H9 (cell line): ENCODE measurements at regions not wholly inside any gene's neighbourhood (a gene's known extent, or its start where the extent isn't known, plus 50 kb on each side); places are given as distances from the start of the nearest gene placed in this dataset.

Source experiments
- DNase-seq: peaks from one replicate; pipeline ENCODE4 v3.0.0-alpha.2; 2017
- H2AFZ ChIP-seq: one replicate; pipeline ENCODE4 v1.6.1; 2013; ENCODE audit warnings: mild to moderate bottlenecking, low read length, control low read depth, moderate library complexity
- H2AK5ac ChIP-seq: 2 replicates; pipeline ENCODE4 v1.6.1; 2013; ENCODE audit warnings: low read length, control low read depth, mixed read lengths; ENCODE audit not compliant: insufficient read length
- H2BK120ac ChIP-seq: one replicate; pipeline ENCODE4 v1.6.1; 2013; ENCODE audit warnings: low read depth, mild to moderate bottlenecking, low read length, control low read depth, inconsistent platforms; ENCODE audit not compliant: poor library complexity, severe bottlenecking
- H2BK12ac ChIP-seq: 2 replicates; pipeline ENCODE4 v1.6.1; 2013; ENCODE audit warnings: low read length, control low read depth, mixed read lengths, low read depth; ENCODE audit not compliant: insufficient read length
- H2BK15ac ChIP-seq: 2 replicates; pipeline ENCODE4 v1.6.1; 2013; ENCODE audit warnings: low read depth, low read length, control low read depth
- H2BK20ac ChIP-seq: one replicate; pipeline ENCODE4 v1.6.1; 2013; ENCODE audit warnings: low read depth, mild to moderate bottlenecking, low read length, control low read depth, inconsistent platforms; ENCODE audit not compliant: poor library complexity, severe bottlenecking
- H2BK5ac ChIP-seq: 2 replicates; pipeline ENCODE4 v1.6.1; 2013; ENCODE audit warnings: low read length, control low read depth, mixed read lengths; ENCODE audit not compliant: insufficient read length
- H3K14ac ChIP-seq: 2 replicates; pipeline ENCODE4 v1.6.1; 2013; ENCODE audit warnings: low read length, control low read depth; ENCODE audit not compliant: insufficient read depth
- H3K18ac ChIP-seq: 2 replicates; pipeline ENCODE4 v1.6.1; 2013; ENCODE audit warnings: low read depth, mild to moderate bottlenecking, mixed read lengths, low read length, control low read depth; ENCODE audit not compliant: insufficient read length
- H3K23ac ChIP-seq: 2 replicates; pipeline ENCODE4 v1.6.1; 2013; ENCODE audit warnings: low read length, control low read depth, mixed read lengths, low read depth; ENCODE audit not compliant: insufficient read length
- H3K23me2 ChIP-seq: 2 replicates; pipeline ENCODE4 v1.6.1; 2013; ENCODE audit warnings: low read depth, mild to moderate bottlenecking, mixed read lengths, low read length, control low read depth; ENCODE audit not compliant: insufficient read length, poor library complexity, severe bottlenecking
- H3K27ac ChIP-seq: 2 replicates; pipeline ENCODE4 v1.5.1; 2013; ENCODE audit warnings: low read length, control low read depth, mixed read lengths, low read depth; ENCODE audit not compliant: insufficient read length
- H3K27me3 ChIP-seq: 2 replicates; pipeline ENCODE4 v1.6.1; 2013; ENCODE audit warnings: low read length, control low read depth, inconsistent platforms; ENCODE audit not compliant: insufficient read depth
- H3K4ac ChIP-seq: 2 replicates; pipeline ENCODE4 v1.6.1; 2013; ENCODE audit warnings: low read depth, mild to moderate bottlenecking, control low read depth, inconsistent platforms, low read length, moderate library complexity
- H3K4me1 ChIP-seq: 2 replicates; pipeline ENCODE4 v1.6.1; 2013; ENCODE audit warnings: low read length, control low read depth, inconsistent platforms; ENCODE audit not compliant: insufficient read depth
- H3K4me2 ChIP-seq: 2 replicates; pipeline ENCODE4 v1.6.1; 2013; ENCODE audit warnings: low read length, control low read depth, mixed read lengths; ENCODE audit not compliant: insufficient read length, insufficient read depth
- H3K56ac ChIP-seq: 2 replicates; pipeline ENCODE4 v1.6.1; 2013; ENCODE audit warnings: low read depth, mild to moderate bottlenecking, mixed read lengths, low read length, control low read depth; ENCODE audit not compliant: insufficient read length
- H3K79me1 ChIP-seq: 2 replicates; pipeline ENCODE4 v1.6.1; 2013; ENCODE audit warnings: low read depth, mild to moderate bottlenecking, moderate library complexity, low read length, control low read depth, inconsistent platforms; ENCODE audit not compliant: insufficient read depth, poor library complexity, severe bottlenecking
- H3K79me2 ChIP-seq: 2 replicates; pipeline ENCODE4 v1.6.1; 2013; ENCODE audit warnings: low read length, control low read depth, inconsistent platforms; ENCODE audit not compliant: insufficient read depth
- H3K9ac ChIP-seq: 2 replicates; pipeline ENCODE4 v1.6.1; 2013; ENCODE audit warnings: low read length, control low read depth, mixed read lengths; ENCODE audit not compliant: insufficient read length; ENCODE audit errors: extremely low read depth
- H3K9me3 ChIP-seq: one replicate; pipeline ENCODE4 v1.6.1; 2013; ENCODE audit warnings: low read depth, low read length, inconsistent platforms; ENCODE audit not compliant: control insufficient read depth
- H3T11ph ChIP-seq: one replicate; pipeline ENCODE4 v1.6.1; 2013; ENCODE audit warnings: mild to moderate bottlenecking, low read length, control low read depth, inconsistent platforms
- H4K20me1 ChIP-seq: one replicate; pipeline ENCODE4 v1.6.1; 2013; ENCODE audit not compliant: control insufficient read depth, insufficient read length, insufficient read depth
- H4K5ac ChIP-seq: 2 replicates; pipeline ENCODE4 v1.6.1; 2013; ENCODE audit warnings: low read depth, mild to moderate bottlenecking, mixed read lengths, low read length, control low read depth; ENCODE audit not compliant: insufficient read length
- H4K8ac ChIP-seq: replicated peaks from 2 replicates; pipeline ENCODE4 v1.6.1; 2013; ENCODE audit warnings: low read length, control low read depth, mixed read lengths, low read depth; ENCODE audit not compliant: insufficient read length
- H4K91ac ChIP-seq: 2 replicates; pipeline ENCODE4 v1.6.1; 2013; ENCODE audit warnings: low read depth, mild to moderate bottlenecking, moderate library complexity, mixed read lengths, low read length, control low read depth; ENCODE audit not compliant: insufficient read length
- H3K27ac Mint-ChIP-seq, 3 experiments: 2 replicates in 2 of 3; 3 replicates in 1 of 3; pipeline ENCODE4 v1.8.0; 2020 to 2021; ENCODE audit warnings: mixed read lengths in 3 of 3, mild to moderate bottlenecking in 1 of 3, moderate library complexity in 1 of 3
- H3K27me3 Mint-ChIP-seq: 2 replicates; pipeline ENCODE4 v1.8.0; 2021; ENCODE audit warnings: low read depth, mild to moderate bottlenecking, moderate library complexity, mixed read lengths
- H3K36me3 Mint-ChIP-seq, 3 experiments: 2 replicates in 2 of 3; 3 replicates in 1 of 3; pipeline ENCODE4 v1.8.0; 2020 to 2021; ENCODE audit warnings: low read depth in 3 of 3, mixed read lengths in 3 of 3; ENCODE audit not compliant: insufficient read depth in 1 of 3
- H3K4me1 Mint-ChIP-seq, 2 experiments: 2 replicates each; pipeline ENCODE4 v1.8.0; 2020; ENCODE audit warnings: mixed read lengths in 2 of 2
- H3K4me3 Mint-ChIP-seq, 2 experiments: 2 replicates in 1 of 2; 3 replicates in 1 of 2; pipeline ENCODE4 v1.8.0; 2020 to 2021; ENCODE audit warnings: mild to moderate bottlenecking in 2 of 2, mixed read lengths in 2 of 2, moderate library complexity in 1 of 2
- H3K9me3 Mint-ChIP-seq, 2 experiments: 2 replicates in 1 of 2; 3 replicates in 1 of 2; pipeline ENCODE4 v1.8.0; 2020; ENCODE audit warnings: mild to moderate bottlenecking in 2 of 2, mixed read lengths in 2 of 2, moderate library complexity in 1 of 2
- CTCF ChIP-seq: fragments of 200-600 bp; sonication (generic); conservative IDR thresholded peaks from 3 replicates; pipeline ENCODE4 v1.8.0; 2021; ENCODE audit warnings: antibody characterized with exemption, mild to moderate bottlenecking
- WGBS: extraction: QIAGEN DNeasy Blood & Tissue Kit; methylation state at CpG from one replicate; pipeline ENCODE4 v1.1.7; 2013; ENCODE audit warnings: missing lambda C conversion rate, low lambda C conversion rate, mixed read lengths; ENCODE audit not compliant: insufficient read length; ENCODE audit errors: extremely low coverage; 5-methylcytosine and 5-hydroxymethylcytosine counted together

- Histone ChIP-seq H4K5ac (no peak overlapping the region), H3K23me2 (no peaks in the 10 kb centered on the region), H4K91ac (no peak overlapping the region), H2AFZ (peak overlapping the region; percentile 36), H3K14ac (no peak overlapping the region), H3T11ph (no peak overlapping the region), H3K9ac (no peak overlapping the region), H3K4me1 (peaks cover 2% of the 10 kb centered on the region; the same call in 1 of the 2 replicates), H3K9me3 (no peaks in the 10 kb centered on the region), H3K79me2 (no peaks in the 10 kb centered on the region), H2BK5ac (no peak overlapping the region), H2BK15ac (no peak overlapping the region), H3K79me1 (no peaks in the 10 kb centered on the region), H2AK5ac (no peak overlapping the region), H3K23ac (no peak overlapping the region), H3K18ac (no peak overlapping the region), H3K4ac (no peak overlapping the region), H4K8ac (no peak overlapping the region), H2BK120ac (no peak overlapping the region), H4K20me1 (no peaks in the 10 kb centered on the region), H3K56ac (no peak overlapping the region), H2BK20ac (no peak overlapping the region), H3K4me2 (no peak overlapping the region), H2BK12ac (no peak overlapping the region), H3K27ac (no peak overlapping the region), H3K27me3 (no peaks in the 10 kb centered on the region)
- H3K27ac Mint-ChIP-seq: peak overlapping the region; percentile 58 to 95 (median 90); a peak in 6 of 7 replicates
- DNase-seq: no peak
- peaks cover 6 to 31% (median 12%) of the 10 kb centered on the region in 3 experiments for H3K36me3 Mint-ChIP-seq
- peaks cover 17 to 26% of the 10 kb centered on the region in 2 experiments for H3K4me1 Mint-ChIP-seq
- no CpG with 5 or more reads among the region's 6 CpGs for WGBS
- no peaks in the 10 kb centered on the region; the same call in 1 of the 2 replicates for H3K27me3 Mint-ChIP-seq
- no peak overlapping the region for H3K4me3 Mint-ChIP-seq
- TF ChIP-seq CTCF: no peak
- peaks cover 29 to 33% of the 10 kb centered on the region in 2 experiments for H3K9me3 Mint-ChIP-seq
These were observed 170.0 kb downstream of the BCL11B start for GRCh38 chr14:99101855-99102461.
